BLaER1 treated with 17β-estradiol and CSF1 and Interleukin-3, amounts not matched to agents 10 nM and 100 nM (cell line): ENCODE measurements at regions not wholly inside any gene's neighbourhood (a gene's known extent, or its start where the extent isn't known, plus 50 kb on each side); places are given as distances from the start of the nearest gene placed in this dataset.

Source experiments
- H3K27ac ChIP-seq, 11 experiments: shearing (Covaris generic); formaldehyde crosslinking; 2 replicates each; pipeline ENCODE4 v1.8.1; 2022
- H3K27me3 ChIP-seq, 11 experiments: shearing (Covaris generic); formaldehyde crosslinking; 2 replicates each; pipeline ENCODE4 v1.8.1; 2022
- H3K36me3 ChIP-seq, 11 experiments: shearing (Covaris generic); formaldehyde crosslinking; 2 replicates each; pipeline ENCODE4 v1.8.1; 2022
- H3K4me1 ChIP-seq, 10 experiments: shearing (Covaris generic); formaldehyde crosslinking; 2 replicates each; pipeline ENCODE4 v1.8.1; 2022
- H3K4me2 ChIP-seq, 11 experiments: shearing (Covaris generic); formaldehyde crosslinking; 2 replicates each; pipeline ENCODE4 v1.8.1; 2022
- H3K4me3 ChIP-seq, 10 experiments: shearing (Covaris generic); formaldehyde crosslinking; 2 replicates each; pipeline ENCODE4 v1.8.1; 2022
- H3K9ac ChIP-seq, 11 experiments: shearing (Covaris generic); formaldehyde crosslinking; 2 replicates each; pipeline ENCODE4 v1.8.1; 2022
- H3K9me3 ChIP-seq, 11 experiments: shearing (Covaris generic); formaldehyde crosslinking; replicated peaks in 1 of 11; 2 replicates each; pipeline ENCODE4 v1.8.1; 2022
- H4K20me1 ChIP-seq, 11 experiments: shearing (Covaris generic); formaldehyde crosslinking; 2 replicates each; pipeline ENCODE4 v1.8.1; 2022
- Cebpa-rat ChIP-seq, 11 experiments: shearing (Covaris generic); IDR thresholded peaks; 2 replicates each; pipeline ENCODE4 v1.8.1; 2022

DNA sequence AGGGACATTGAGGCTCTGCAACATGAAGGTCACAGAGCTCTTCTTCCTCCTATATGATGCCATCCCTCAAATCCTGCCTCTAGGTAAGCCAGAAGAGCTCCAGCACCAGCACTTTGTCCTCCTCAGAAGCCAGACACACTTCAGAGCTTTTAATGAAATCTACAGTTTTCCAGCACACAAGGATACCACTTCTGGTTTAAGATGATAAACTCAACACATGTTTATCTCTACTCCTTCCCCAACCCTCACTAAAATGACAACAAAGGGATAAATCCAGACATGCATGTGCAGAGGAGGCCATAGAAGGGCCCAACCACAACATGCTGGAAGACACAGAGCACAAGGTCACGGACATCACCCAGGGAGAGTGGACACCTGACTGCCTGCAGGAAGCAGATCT, 195.3 kb downstream of the USP12 start:
- no peak for TF ChIP-seq Cebpa-rat (IDR thresholded peaks at IDR 0.05)
- Histone ChIP-seq H3K27me3 (no peaks in the 10 kb centered on the region), H4K20me1 (no peaks in the 10 kb centered on the region), H3K4me2 (peak overlapping the region in 1 of 11 experiments; percentile 62; a peak in 1 of 22 replicates), H3K9me3 (no peaks in the 10 kb centered on the region), H3K4me1 (peaks cover 0 to 43% (median 9%) of the 10 kb centered on the region in 10 experiments; a peak in 13 of 20 replicates), H3K27ac (no peak overlapping the region), H3K4me3 (no peak overlapping the region), H3K36me3 (no peaks in the 10 kb centered on the region), H3K9ac (no peak overlapping the region)

GRCh38 chr13:26973946-26974345, 197.7 kb downstream of the USP12 start:
- H4K20me1 ChIP-seq = no peaks in the 10 kb centered on the region
- no peaks in the 10 kb centered on the region for H3K9me3 ChIP-seq
- no peak overlapping the region for H3K27ac ChIP-seq
- TF ChIP-seq Cebpa-rat (IDR thresholded peaks at IDR 0.05) = no peak
- H3K36me3 ChIP-seq = no peaks in the 10 kb centered on the region
- H3K4me3 ChIP-seq = no peak overlapping the region
- no peak overlapping the region for H3K4me2 ChIP-seq
- no peaks in the 10 kb centered on the region for H3K27me3 ChIP-seq
- no peak overlapping the region for H3K9ac ChIP-seq
- H3K4me1 ChIP-seq = peaks cover 5 to 33% (median 10%) of the 10 kb centered on the region in 10 experiments; a peak in 19 of 20 replicates

- Histone ChIP-seq H3K4me2 (no peak overlapping the region), H3K9ac (no peak overlapping the region), H4K20me1 (no peaks in the 10 kb centered on the region), H3K36me3 (no peaks in the 10 kb centered on the region), H3K9me3 (no peaks in the 10 kb centered on the region), H3K27me3 (no peaks in the 10 kb centered on the region), H3K4me3 (no peak overlapping the region), H3K27ac (no peak overlapping the region), H3K4me1 (peaks cover 11 to 33% (median 15%) of the 10 kb centered on the region in 10 experiments; a peak in 19 of 20 replicates)
- no peak for TF ChIP-seq Cebpa-rat (IDR thresholded peaks at IDR 0.05)
Measured at GRCh38 chr13:26973295-26973694, 198.3 kb downstream of the USP12 start.

DNA sequence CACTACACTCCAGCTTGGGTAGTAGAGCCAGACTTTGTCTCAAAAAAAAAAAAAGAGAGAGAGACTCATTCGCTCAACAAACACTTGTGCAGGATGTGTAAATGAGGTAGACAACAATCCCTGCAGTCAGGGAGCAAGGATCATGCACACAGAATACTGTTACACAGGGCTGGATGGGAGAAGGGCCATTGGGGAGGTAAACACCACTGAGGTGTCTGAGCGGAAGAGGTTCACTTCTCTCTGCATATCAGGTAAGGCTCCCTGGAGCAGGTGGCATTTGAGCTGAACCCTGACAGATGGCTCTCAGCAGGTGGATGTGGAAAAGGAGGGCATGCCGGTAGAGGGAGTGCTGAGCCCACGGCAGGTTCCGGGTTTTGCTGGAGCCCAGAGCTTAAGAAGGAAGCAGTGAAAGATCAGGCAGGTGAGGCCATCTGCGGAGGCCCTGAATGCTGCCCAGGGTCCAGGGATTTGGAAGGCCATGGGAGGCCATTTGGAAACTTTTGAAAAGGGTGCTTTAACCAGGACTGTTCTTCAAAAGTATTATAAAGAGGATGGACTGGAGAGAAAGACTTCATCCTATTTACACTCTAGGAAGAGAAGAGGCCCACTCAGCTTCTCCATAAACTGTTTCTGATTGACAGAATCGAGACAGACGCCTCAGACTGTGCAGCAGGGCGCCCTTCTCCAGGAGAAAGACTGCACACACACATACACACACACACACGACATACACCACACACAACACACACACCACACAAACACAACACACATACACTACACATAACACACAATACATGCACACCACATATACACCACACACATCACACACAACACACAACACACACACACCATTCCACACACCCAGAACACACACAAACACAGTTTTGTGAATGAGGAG, 199.4 kb downstream of the USP12 start:
- Histone ChIP-seq H3K27ac (no peak overlapping the region), H3K9ac (no peak overlapping the region), H3K27me3 (no peaks in the 10 kb centered on the region), H3K4me2 (no peak overlapping the region), H4K20me1 (no peaks in the 10 kb centered on the region), H3K9me3 (no peaks in the 10 kb centered on the region), H3K4me1 (peaks cover 8 to 25% (median 13%) of the 10 kb centered on the region in 10 experiments; a peak in 19 of 20 replicates), H3K4me3 (no peak overlapping the region), H3K36me3 (no peaks in the 10 kb centered on the region)
- TF ChIP-seq Cebpa-rat (IDR thresholded peaks at IDR 0.05) = no peak

DNA sequence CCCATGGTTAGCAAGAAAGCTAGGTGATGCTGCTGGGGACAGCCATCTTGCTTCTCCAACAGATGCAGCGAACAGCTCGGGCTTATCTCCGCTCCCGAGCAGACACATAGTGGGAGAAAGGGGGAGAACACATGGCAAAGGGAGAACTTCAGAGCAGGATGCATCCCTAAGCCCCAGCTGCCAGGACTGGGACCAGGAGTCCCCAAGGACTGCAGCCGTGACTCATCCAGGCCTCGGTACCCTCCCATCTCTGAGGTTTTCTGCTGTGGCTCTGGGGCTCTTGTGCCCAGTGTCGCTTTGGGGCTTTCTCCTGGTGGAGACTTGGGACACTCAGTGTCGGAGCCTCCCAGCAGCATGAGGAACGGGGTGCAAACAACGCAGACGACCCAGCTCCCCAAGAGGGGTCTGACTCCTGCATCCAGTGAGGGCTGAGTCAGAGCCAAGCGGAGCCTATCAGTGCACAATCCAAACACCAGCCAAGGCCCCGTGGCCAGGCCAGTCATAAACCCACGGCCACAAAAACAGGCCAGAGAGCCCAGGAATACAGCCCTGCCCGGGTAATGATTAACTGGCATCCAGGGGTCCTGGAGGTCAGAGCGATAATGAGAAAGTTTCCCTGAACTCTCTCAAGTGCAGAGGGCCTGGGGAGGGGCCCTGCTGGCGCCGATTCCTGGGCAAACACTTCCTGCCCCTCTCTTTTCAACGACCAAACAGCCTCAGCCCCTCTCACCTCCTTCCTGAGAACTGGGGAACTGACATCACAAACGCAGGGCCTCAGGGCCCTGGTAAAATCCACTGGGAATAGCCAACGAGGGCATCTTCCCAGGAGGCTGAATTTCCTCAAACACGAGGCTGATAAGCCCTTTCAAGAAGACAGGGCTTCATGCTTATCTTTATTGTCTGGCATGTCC, 202.9 kb downstream of the USP12 start:
- H3K4me1 ChIP-seq = peaks cover 14 to 28% (median 27%) of the 10 kb centered on the region in 10 experiments
- no peaks in the 10 kb centered on the region for H3K9me3 ChIP-seq
- H4K20me1 ChIP-seq = peaks cover 0 to 4% (median 0%) of the 10 kb centered on the region in 11 experiments; a peak in 1 of 22 replicates
- peak overlapping the region in 2 of 11 experiments; percentile 3 to 15; a peak in 1 of 22 replicates for H3K27ac ChIP-seq
- H3K36me3 ChIP-seq = no peaks in the 10 kb centered on the region
- no peak overlapping the region for H3K4me3 ChIP-seq
- H3K27me3 ChIP-seq = no peaks in the 10 kb centered on the region
- H3K9ac ChIP-seq = 0 out of 22 replicates have a peak overlapping the region, but pooled peaks of 1 of the 11 experiments have one; percentile 14
- peak overlapping the region in 10 of 11 experiments; percentile 40 to 70 (median 54); a peak in 20 of 22 replicates for H3K4me2 ChIP-seq
- TF ChIP-seq Cebpa-rat (IDR thresholded peaks at IDR 0.05) = no peak

DNA sequence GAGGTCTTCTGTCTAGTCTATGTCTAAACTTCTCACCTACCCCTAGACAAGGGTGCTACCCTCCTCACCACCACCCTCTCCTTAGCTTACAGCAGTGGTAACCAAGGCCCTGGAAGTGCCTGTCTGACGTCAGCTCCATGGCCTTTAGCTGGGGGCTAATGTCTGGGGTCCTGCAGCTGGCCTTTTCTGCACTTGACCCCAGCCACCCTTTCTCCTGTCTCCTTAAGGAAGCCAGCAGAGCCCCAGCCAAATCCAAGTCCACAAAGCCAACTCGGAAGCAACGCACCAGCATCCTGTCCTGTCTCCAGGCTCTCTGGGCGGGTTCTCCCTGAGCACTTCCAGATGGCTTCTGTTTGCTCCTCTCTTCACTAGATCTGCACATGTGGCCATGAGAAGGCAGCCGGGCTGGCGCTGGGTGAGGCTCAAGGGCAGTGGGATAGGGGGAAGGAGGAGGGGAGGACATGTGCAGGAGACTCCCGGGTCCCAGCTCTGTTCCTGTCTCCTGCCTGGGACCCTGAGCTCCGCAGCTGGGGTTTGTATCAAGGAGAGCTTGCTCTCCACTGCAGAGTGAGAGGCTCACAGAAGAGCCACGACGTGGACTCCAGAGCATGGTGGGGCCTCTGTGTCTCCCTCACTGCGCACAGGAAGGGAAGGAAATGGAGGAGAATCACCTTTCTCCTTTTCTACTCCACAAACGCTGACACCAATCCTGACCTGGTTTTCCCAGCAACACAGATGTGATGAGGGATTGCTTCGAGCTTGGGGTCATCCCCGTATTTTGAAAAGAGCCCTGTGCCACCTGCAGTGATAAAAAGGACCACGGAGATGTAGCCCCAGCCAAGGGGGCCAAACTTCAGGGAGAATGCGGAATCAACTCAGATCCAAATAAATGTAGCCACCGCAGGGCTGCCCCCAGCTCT, 204.2 kb downstream of the USP12 start:
- H3K27me3 ChIP-seq = no peaks in the 10 kb centered on the region
- no peaks in the 10 kb centered on the region for H3K36me3 ChIP-seq
- peaks cover 14 to 28% (median 27%) of the 10 kb centered on the region in 10 experiments for H3K4me1 ChIP-seq
- H3K4me3 ChIP-seq = no peak overlapping the region
- TF ChIP-seq Cebpa-rat (IDR thresholded peaks at IDR 0.05) = no peak
- no peak overlapping the region for H3K9ac ChIP-seq
- H3K9me3 ChIP-seq = no peaks in the 10 kb centered on the region
- no peak overlapping the region for H3K4me2 ChIP-seq
- no peak overlapping the region for H3K27ac ChIP-seq
- H4K20me1 ChIP-seq = peaks cover 0 to 4% (median 0%) of the 10 kb centered on the region in 11 experiments; a peak in 1 of 22 replicates

GRCh38 chr13:26966701-26967080, 204.9 kb downstream of the USP12 start:
- Histone ChIP-seq H3K9ac (no peak overlapping the region), H3K4me1 (peaks cover 14 to 28% (median 27%) of the 10 kb centered on the region in 10 experiments)

DNA sequence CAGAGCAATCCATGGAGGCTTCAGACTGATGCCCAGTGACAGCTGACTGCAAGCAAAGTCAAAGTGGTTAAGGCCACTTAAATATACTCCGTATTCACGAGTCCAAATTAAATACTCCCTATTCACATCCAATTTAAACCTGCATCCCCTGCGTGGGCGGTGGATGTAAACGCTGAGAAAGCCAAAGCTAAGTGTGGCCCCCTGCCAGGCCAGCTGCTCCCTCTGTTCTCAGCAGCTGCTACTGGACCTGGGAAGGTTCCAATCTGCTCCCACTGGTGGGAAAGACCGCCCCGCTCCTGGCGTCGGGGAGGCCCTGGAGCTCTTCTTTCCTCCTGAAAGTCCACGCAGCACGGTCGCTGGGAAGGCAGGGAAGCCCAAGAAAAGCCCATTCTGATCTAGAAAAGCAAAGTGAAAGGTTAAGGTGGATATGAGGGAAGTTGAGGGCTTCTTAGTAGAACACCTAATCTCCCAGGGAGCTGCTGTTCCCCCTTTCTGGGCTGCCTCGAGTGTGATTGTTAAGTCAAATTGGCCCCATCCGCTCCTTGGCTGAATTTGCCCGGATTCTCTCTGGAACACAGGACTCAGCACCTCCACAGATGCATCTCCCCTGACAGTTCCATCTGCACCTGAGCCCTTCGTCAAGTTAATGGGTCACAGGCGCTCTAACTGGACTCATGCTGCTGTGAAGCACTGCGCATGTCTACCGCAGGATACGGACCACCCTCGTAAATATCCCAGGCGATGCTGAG, 205.5 kb downstream of the USP12 start:
- no peak overlapping the region for H3K4me3 ChIP-seq
- H4K20me1 ChIP-seq = peaks cover 0 to 4% (median 0%) of the 10 kb centered on the region in 11 experiments; a peak in 1 of 22 replicates

More at GRCh38 chr13:26966701-26967080, 204.9 kb downstream of the USP12 start:
- H3K36me3 ChIP-seq = no peaks in the 10 kb centered on the region
- no peak overlapping the region for H3K4me3 ChIP-seq
- peaks cover 0 to 4% (median 0%) of the 10 kb centered on the region in 11 experiments; a peak in 1 of 22 replicates for H4K20me1 ChIP-seq
- TF ChIP-seq Cebpa-rat (IDR thresholded peaks at IDR 0.05) = no peak
- H3K4me2 ChIP-seq = no peak overlapping the region
- no peaks in the 10 kb centered on the region for H3K27me3 ChIP-seq
- no peaks in the 10 kb centered on the region for H3K9me3 ChIP-seq
- H3K27ac ChIP-seq = no peak overlapping the region

More for the DNA sequence above, 205.5 kb downstream of the USP12 start:
- Histone ChIP-seq H3K27ac (no peak overlapping the region), H3K4me2 (no peak overlapping the region), H3K9me3 (no peaks in the 10 kb centered on the region), H3K9ac (no peak overlapping the region), H3K27me3 (no peaks in the 10 kb centered on the region), H3K36me3 (no peaks in the 10 kb centered on the region), H3K4me1 (peaks cover 14 to 28% (median 27%) of the 10 kb centered on the region in 10 experiments)
- TF ChIP-seq Cebpa-rat (IDR thresholded peaks at IDR 0.05) = no peak
